ENCODE measurements at regions not wholly inside any gene's neighbourhood (a gene's known extent, or its start where the extent isn't known, plus 50 kb on each side); places are given as distances from the start of the nearest gene placed in this dataset.

DNA sequence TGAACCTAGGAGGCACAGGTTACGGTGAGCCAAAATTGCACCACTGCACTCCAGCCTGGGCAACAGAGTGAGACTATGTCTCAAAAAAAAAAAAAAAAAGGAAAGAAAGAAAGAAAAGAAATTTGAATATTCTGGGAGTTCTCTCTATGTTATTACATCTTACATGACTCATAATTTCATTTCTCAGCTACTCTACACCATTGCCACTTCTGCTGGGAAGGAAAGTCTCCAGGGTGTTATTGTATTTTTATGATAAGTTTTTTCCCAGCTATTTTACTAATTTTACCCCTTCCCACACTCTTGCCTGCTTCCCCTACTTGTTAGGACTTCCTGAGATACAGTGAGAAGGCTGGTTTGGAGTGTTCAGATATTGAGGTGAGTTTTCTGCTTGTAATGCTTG is 69.7 kb upstream of the UMPS start:
- no peak for DNase-seq (ENCODE audit: low read depth, low spot score)

DNA sequence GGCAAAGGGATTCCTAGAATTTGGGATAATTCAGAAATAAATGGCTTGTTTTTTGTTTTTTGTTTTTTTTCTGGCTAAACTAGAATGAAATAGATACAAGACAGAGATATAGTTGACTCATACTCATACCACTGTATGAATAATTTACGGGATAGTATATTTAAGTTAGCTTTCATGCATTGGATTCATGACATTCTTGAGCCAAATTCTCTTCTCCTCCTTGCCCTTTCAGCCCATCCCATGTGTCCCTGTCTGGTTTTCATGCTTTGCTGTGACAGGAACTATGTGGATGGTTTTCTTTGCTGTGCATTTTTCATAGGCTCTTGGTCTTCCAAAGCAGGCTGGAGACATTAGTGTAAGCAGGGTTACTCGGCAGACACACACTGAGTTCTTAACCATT is 66.6 kb upstream of the UMPS start:
- DNase-seq (ENCODE audit: low read depth, low spot score): no peak

DNA sequence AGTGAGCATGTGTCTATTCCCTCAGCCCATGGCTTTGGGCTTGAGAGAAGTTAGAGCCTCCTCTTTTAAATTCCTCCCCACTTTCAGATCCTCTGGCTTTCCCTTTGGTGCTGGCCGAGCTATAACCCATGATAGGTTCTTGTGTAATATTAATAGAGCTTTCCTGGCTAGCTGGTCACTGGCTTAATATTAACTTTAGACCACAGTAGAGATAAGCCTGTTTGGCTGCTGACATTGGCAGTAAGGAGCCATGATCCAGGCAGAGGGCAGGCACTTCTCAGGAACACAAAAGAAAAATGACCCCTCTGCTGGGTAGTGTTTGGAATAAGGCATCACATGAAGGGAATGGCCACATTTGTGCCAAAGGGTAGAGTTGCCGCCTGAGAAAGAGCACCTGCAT is 65.4 kb upstream of the UMPS start:
- DNase-seq (ENCODE audit: low read depth, low spot score): no peak

DNA sequence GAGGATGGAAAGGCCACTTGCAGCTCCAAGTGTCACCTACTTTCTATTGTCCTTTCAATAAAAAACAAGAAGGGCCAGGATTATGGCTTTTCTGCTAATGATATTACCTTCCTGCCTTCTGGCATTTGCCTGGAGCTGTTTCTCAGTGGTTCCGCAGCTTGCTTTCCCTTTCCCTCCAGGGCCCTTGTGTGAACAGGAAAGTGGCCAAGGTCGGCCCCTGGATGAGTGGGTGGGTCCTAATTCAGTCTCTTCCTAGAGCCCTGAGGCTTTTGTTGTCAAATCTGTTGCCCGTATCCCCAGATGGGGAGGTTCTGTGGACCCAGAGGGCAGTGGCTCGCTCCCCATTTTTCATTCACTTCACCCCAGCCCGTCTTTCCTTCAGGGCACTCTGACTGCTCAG is 64.2 kb upstream of the UMPS start:
- DNase-seq (ENCODE audit: low read depth, low spot score): no peak

DNA sequence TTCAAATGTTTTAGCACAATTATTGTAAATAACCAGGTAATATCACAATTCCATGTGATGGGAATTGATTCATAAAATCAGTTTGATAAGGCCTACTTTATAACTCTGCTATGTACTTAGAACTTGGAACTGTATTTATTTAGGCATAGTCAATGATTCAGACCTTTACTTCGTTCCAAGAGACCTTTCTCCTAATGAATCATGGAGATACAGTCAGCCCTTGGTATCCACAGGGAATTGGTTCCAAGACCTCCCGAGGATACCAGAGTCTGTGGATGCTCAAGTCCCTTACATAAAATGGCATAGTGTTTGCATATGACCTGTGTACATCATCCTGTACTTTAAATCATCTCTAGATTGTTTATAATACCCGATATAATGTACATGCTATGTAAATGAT is 60.8 kb upstream of the UMPS start:
- no peak for DNase-seq (ENCODE audit: low read depth, low spot score)

DNA sequence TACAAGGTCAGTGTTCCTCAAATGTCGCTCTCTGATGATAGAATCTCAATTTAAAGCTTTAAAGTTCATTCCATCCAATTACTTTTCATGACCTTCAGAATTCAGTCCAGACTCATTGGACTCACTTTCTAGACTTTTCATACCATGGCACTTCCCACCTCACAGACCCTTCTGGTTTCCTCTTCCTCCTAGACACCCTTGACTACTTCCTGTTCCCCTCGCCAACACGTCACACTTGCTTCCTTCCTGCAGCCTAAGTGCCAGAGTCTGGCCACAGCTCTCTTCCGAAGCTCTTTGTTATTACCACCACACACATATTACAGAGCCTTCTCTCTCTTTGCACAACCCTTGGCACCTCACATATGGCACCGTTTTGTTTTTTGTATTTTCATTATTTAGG is 59.1 kb upstream of the UMPS start:
- no peak for DNase-seq (ENCODE audit: low read depth, low spot score)

DNA sequence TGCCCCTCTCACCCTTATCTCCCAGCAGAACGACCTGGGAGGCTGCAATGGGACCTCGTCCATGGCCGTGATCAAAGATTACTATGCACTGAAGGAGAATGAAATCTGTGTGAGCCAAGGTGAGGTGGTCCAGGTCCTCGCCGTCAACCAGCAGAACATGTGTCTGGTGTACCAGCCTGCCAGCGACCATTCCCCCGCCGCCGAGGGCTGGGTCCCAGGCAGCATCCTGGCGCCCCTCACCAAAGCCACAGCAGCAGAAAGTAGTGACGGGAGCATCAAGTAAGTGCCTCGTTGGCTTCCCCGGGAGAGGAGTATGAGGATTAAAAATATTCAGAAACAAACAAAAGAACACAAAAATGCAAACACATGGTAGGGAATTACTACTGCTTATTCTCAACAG is 55.9 kb upstream of the UMPS start:
- DNase-seq (ENCODE audit: low read depth, low spot score): no peak

DNA sequence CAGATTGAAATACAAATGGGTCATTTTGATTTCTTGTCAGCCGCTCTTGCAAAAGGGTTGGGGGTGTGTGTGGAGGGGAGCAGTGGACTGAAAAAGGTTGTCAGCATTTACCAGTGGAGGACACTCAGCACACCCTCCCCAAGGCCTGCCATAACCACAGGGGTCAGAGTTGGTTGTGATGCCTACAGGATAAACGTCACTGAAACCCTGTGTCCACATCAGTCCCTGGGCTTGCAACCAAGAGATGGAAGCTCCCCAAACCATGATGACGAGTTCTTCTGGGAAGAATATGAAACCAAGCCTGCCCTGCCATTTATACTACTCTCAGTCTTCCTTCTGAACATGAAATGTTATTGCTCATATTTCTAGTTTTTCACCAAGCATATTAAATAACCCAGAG is 54.0 kb upstream of the UMPS start:
- DNase-seq (ENCODE audit: low read depth, low spot score): no peak

DNA sequence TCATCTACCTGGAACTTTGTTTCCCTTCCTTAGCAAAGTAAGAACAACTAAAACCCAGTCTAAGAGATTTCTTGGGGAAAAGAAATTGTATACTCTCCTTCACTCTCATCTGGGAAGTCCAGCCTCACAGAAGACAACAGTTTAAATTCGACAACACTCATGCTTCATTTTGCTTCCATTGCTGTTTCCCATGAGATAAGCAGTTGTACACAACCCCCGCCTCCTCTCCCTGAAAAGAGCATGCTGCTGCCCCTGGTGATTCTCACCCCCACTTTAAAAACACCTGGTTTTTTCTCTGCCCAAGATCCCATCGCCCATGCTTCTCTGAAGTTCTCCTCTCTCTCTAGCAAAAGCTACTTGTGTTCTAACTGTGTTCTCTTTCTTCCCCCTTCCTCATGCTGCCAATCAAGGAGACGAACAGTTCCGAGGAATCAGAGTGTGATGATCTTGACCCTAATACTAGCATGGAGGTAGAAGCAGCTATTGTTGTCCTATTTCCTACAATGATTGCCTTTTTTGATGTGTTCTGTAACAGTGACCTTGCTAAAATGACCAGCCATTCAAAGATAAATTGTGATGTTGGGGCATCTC is 51.1 kb upstream of the UMPS start:
- DNase-seq (ENCODE audit: low read depth, low spot score): no peak

Data from activated CD4-positive, CD25-positive, alpha-beta regulatory T cell treated with anti-CD3 and anti-CD28 coated beads, Interleukin-2, amount 50 U/mL, for 16 hours (primary cell).